Uterus (tissue), 3 donors: ENCODE measurements at regions not wholly inside any gene's neighbourhood (a gene's known extent, or its start where the extent isn't known, plus 50 kb on each side); places are given as distances from the start of the nearest gene placed in this dataset.

Experiments
- DNase-seq, 2 donors: peaks; one replicate each; pipeline ENCODE4 v3.0.0-alpha.2; 2019 to 2020
- H3K27ac ChIP-seq, 2 donors: fragments of 200-600 bp; sonication (generic); 1 replicate in 1 of 2; 2 replicates in 1 of 2; pipeline ENCODE4 v1.5.1; 2016 to 2018
- H3K27me3 ChIP-seq, 2 donors: fragments of 200-600 bp; sonication (generic); one replicate each; pipeline ENCODE4 v1.5.1; 2018 to 2019; ENCODE audit warnings: control low read depth in 1 of 2
- H3K36me3 ChIP-seq, 2 donors: fragments of 200-600 bp; sonication (generic); one replicate each; pipeline ENCODE4 v1.5.1; 2019; ENCODE audit warnings: control low read depth in 1 of 2
- H3K4me1 ChIP-seq, 2 donors: fragments of 200-600 bp; sonication (generic); one replicate each; pipeline ENCODE4 v1.5.1; 2018 to 2019; ENCODE audit warnings: control low read depth in 1 of 2
- H3K4me3 ChIP-seq, 2 donors: fragments of 200-600 bp; sonication (generic); 1 replicate in 1 of 2; 2 replicates in 1 of 2; pipeline ENCODE4 v1.5.1; 2018 to 2019; ENCODE audit warnings: mild to moderate bottlenecking in 1 of 2
- H3K9me3 ChIP-seq, 2 donors: fragments of 200-600 bp; sonication (generic); one replicate each; pipeline ENCODE4 v1.5.1; 2019; ENCODE audit warnings: control low read depth in 1 of 2
- CTCF ChIP-seq, 4 experiments: fragments of 200-600 bp in 2 of 4; fragments of 450-650 bp in 2 of 4; sonication (generic) in 2 of 4; IDR thresholded peaks; one replicate each; pipeline ENCODE4 v1.5.1; 2016 to 2019; ENCODE audit warnings: antibody characterized with exemption in 4 of 4, mild to moderate bottlenecking in 2 of 4, moderate library complexity in 1 of 4
- POLR2A ChIP-seq, 2 donors: fragments of 450-650 bp; IDR thresholded peaks; one replicate each; pipeline ENCODE4 v1.6.1; 2016; ENCODE audit warnings: antibody characterized with exemption in 2 of 2, mild to moderate bottlenecking in 1 of 2, moderate library complexity in 1 of 2
- intact Hi-C: fragments of 100-400 bp; cut with DNase I; formaldehyde crosslinking; loops from one replicate; pipeline ENCODE4 v1.15.1; 2023; ENCODE audit warnings: low total_unique reads
- donor health status: DM: yes; HTN: yes; CAD: no.

DNA sequence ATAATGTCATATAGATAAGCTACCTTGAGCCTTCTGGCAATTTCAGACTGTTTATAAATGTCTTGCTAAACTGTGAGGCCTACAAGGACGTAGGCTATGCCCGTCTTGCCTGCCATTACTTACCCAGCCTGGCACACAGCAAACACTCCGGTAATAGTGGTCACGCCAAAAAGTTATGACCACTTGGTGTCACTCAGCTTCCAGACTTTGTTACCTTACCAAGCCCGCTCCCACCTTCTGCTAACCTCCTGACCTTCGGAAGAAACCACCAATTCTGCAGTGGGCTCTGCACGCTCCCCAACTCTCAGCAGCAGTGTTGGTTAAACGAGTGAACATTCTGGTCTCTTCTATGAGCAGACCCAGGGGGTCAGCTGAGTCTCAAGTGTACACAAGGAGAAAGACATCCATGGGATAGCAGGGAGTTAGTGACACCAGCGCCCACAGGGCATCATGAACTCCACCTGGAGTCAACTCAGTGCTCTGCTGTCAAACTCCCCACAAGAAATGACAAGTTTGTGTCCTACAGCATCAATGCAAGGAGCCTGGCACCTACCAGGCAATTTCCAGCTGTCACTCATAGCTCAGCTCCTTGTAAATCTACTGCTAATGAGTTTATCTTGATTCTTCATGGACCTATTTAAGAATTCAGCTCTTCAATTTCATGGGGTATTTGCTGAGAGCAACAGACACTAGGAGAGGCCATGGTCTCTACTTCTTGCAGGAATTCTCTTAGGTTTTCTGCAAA is 119.9 kb downstream of the TTLL2 start:
- Histone ChIP-seq H3K27ac (no peak overlapping the region), H3K4me1 (no peaks in the 10 kb centered on the region), H3K27me3 (no peaks in the 10 kb centered on the region), H3K9me3 (no peaks in the 10 kb centered on the region), H3K4me3 (no peak overlapping the region), H3K36me3 (no peaks in the 10 kb centered on the region)
- DNase-seq, result no peak
- TF ChIP-seq CTCF (IDR thresholded peaks at IDR 0.05) (no peak), POLR2A (IDR thresholded peaks at IDR 0.05) (no peak)
- intact Hi-C loops, result no loop called here

DNA sequence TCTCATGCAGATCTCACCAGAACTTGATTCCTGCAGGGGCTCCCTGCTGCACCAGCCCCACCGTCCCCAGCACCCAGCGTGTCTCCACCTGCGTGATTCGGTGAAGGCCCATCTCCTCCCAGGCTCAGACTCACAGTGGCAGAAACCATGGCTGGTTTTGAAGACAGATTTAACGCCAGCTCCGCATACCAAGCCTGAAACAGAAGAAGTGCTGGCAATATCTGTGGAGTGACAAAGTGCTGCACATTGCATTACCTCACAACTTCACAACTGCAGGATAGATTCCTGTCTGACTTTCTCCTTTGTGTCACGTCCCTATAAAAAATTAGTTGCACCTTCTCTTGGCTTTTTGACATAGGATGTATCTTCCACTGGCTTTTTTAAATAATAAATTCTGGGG is 120.7 kb downstream of the TTLL2 start:
- Histone ChIP-seq H3K27ac (no peak overlapping the region), H3K27me3 (no peaks in the 10 kb centered on the region), H3K36me3 (no peaks in the 10 kb centered on the region), H3K4me3 (no peak overlapping the region), H3K4me1 (no peaks in the 10 kb centered on the region), H3K9me3 (no peaks in the 10 kb centered on the region)
- intact Hi-C loops, result no loop called here
- TF ChIP-seq POLR2A (IDR thresholded peaks at IDR 0.05), result no peak
- DNase-seq, result no peak

DNA sequence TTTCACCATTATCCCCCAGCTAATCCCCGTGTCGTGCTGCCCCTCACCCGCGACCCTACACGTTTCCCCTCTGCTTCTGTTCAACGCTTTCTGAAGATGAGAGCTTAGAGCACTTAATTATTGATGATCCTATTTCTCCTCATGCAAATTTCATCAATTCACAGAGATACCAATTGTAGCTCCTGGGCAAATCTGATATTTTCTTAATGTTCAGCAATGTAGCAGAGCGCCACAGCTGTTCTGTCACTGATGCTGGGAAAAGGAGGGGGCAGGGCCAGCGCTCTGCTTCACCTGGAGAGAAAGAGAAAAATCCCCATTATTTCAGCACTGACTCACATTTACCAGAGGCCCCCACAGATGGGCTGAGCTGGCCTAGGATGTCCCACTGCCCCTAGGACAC is 121.2 kb downstream of the TTLL2 start:
- no peak for DNase-seq
- H3K27ac ChIP-seq, result no peak overlapping the region
- H3K27me3 ChIP-seq, result no peaks in the 10 kb centered on the region
- intact Hi-C loops, result no loop called here
- TF ChIP-seq CTCF (IDR thresholded peaks at IDR 0.05) (no peak), POLR2A (IDR thresholded peaks at IDR 0.05) (no peak)
- no peaks in the 10 kb centered on the region for H3K4me1 ChIP-seq
- H3K36me3 ChIP-seq, result no peaks in the 10 kb centered on the region
- H3K4me3 ChIP-seq, result no peak overlapping the region
- no peaks in the 10 kb centered on the region for H3K9me3 ChIP-seq

DNA sequence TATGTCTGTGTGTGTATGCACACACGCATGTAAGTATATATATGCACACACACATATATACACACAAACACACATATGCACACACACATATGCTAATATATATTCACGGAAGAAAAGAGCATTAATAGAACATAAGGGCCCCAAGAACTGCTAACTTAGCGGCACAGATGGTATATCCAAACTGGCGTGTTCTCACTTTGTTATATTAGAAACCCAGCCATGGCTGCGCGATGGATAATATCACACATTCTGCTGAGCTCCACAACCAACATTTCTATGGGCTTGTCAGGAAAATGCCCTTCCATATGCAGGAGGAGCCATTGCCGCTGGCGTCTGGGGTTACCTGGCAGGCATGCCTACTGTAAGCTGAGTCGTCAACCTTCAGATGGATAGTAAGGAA is 122.1 kb downstream of the TTLL2 start:
- TF ChIP-seq POLR2A (IDR thresholded peaks at IDR 0.05) (no peak), CTCF (IDR thresholded peaks at IDR 0.05) (no peak)
- Histone ChIP-seq H3K27me3 (no peaks in the 10 kb centered on the region), H3K9me3 (no peaks in the 10 kb centered on the region)

GRCh38 chr6:167448378-167448777 is 123.5 kb downstream of the TTLL2 start:
- intact Hi-C loops, result no loop called here
- no peak for DNase-seq
- Histone ChIP-seq H3K36me3 (no peaks in the 10 kb centered on the region), H3K27me3 (no peaks in the 10 kb centered on the region), H3K4me1 (no peaks in the 10 kb centered on the region), H3K9me3 (no peaks in the 10 kb centered on the region), H3K4me3 (no peak overlapping the region), H3K27ac (no peak overlapping the region)
- no peak for TF ChIP-seq CTCF (IDR thresholded peaks at IDR 0.05)
- TF ChIP-seq POLR2A (IDR thresholded peaks at IDR 0.05), result no peak

More for the DNA sequence above, 122.1 kb downstream of the TTLL2 start:
- Histone ChIP-seq H3K36me3 (no peaks in the 10 kb centered on the region), H3K4me1 (no peaks in the 10 kb centered on the region), H3K4me3 (no peak overlapping the region), H3K27ac (no peak overlapping the region)
- intact Hi-C loops, result no loop called here
- DNase-seq, result no peak
